Suprapubic skin (tissue), 4 donors: ENCODE measurements at regions not wholly inside any gene's neighbourhood (a gene's known extent, or its start where the extent isn't known, plus 50 kb on each side); places are given as distances from the start of the nearest gene placed in this dataset.

ENCODE experiments used
- CTCF ChIP-seq, 2 donors: fragments of 200-600 bp in 1 of 2; fragments of 450-650 bp in 1 of 2; sonication (generic) in 1 of 2; IDR thresholded peaks; one replicate each; pipeline ENCODE4 v1.5.1; 2016 to 2019; ENCODE audit warnings: antibody characterized with exemption in 2 of 2, mild to moderate bottlenecking in 1 of 2, moderate library complexity in 1 of 2
- EP300 ChIP-seq: sonication (generic); formaldehyde crosslinking; IDR thresholded peaks from one replicate; pipeline ENCODE4 v1.6.1; 2017; ENCODE audit warnings: antibody characterized with exemption
- POLR2A ChIP-seq, 2 donors: fragments of 450-650 bp; IDR thresholded peaks; one replicate each; pipeline ENCODE4 v1.6.1; 2017; ENCODE audit warnings: antibody characterized with exemption in 2 of 2, mild to moderate bottlenecking in 2 of 2, moderate library complexity in 2 of 2
- POLR2AphosphoS5 ChIP-seq, 3 donors: sonication (generic); formaldehyde crosslinking; IDR thresholded peaks; one replicate each; pipeline ENCODE4 v1.6.1; 2017; ENCODE audit warnings: antibody characterized with exemption in 3 of 3

- TF ChIP-seq CTCF (IDR thresholded peaks at IDR 0.05): no peak
- no peak for TF ChIP-seq POLR2A (IDR thresholded peaks at IDR 0.05)
- no peak for TF ChIP-seq POLR2AphosphoS5 (IDR thresholded peaks at IDR 0.05)
- TF ChIP-seq EP300: no peak
Observed at GRCh38 chrX:39070009-39070408, 268.8 kb downstream of the MID1IP1 start.
